ENCODE measurements at regions not wholly inside any gene's neighbourhood (a gene's known extent, or its start where the extent isn't known, plus 50 kb on each side); places are given as distances from the start of the nearest gene placed in this dataset.

DNA sequence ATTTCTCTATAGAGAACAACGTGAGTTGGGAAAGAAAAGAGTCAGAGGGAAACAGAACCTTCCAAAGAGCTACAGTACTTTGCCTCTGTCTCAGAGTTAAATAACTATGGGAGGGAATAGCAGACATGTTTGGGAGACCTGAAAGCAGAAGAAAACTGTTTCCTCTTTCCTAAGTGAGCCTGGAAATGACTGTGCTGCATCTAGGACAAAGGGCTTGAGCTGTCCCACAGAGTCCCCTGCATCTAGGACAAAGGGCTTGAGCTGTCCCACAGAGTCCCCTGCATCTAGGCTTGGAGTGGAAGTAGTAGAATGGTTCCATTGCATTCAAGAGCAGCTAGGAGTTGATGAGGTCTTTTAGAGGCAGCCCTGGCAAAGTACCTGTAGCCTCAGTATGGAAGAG, 149.7 kb downstream of the DKK1 start:
- TF ChIP-seq GATA2 (IDR thresholded peaks at IDR 0.05; ENCODE audit: low read depth, low read length) (no peak), GATA3 (IDR thresholded peaks at IDR 0.05; ENCODE audit: low read depth, low read length) (no peak)
